ENCODE measurements at regions not wholly inside any gene's neighbourhood (a gene's known extent, or its start where the extent isn't known, plus 50 kb on each side); places are given as distances from the start of the nearest gene placed in this dataset.

- no peak overlapping the region for H3K4me3 Mint-ChIP-seq
- H3K27ac Mint-ChIP-seq: no peak overlapping the region
- TF ChIP-seq EZH2phosphoT487 (IDR thresholded peaks at IDR 0.05) (no peak), EZH2 (IDR thresholded peaks at IDR 0.05) (no peak)
- TF ChIP-seq, protein P1, sequence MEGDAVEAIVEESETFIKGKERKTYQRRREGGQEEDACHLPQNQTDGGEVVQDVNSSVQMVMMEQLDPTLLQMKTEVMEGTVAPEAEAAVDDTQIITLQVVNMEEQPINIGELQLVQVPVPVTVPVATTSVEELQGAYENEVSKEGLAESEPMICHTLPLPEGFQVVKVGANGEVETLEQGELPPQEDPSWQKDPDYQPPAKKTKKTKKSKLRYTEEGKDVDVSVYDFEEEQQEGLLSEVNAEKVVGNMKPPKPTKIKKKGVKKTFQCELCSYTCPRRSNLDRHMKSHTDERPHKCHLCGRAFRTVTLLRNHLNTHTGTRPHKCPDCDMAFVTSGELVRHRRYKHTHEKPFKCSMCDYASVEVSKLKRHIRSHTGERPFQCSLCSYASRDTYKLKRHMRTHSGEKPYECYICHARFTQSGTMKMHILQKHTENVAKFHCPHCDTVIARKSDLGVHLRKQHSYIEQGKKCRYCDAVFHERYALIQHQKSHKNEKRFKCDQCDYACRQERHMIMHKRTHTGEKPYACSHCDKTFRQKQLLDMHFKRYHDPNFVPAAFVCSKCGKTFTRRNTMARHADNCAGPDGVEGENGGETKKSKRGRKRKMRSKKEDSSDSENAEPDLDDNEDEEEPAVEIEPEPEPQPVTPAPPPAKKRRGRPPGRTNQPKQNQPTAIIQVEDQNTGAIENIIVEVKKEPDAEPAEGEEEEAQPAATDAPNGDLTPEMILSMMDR (IDR thresholded peaks at IDR 0.05): no peak
- H3K27me3 Mint-ChIP-seq (ENCODE audit: insufficient read depth, low read depth): peaks cover 3% of the 10 kb centered on the region
- H3K36me3 Mint-ChIP-seq: peaks cover 61% of the 10 kb centered on the region
- H3K79me2 ChIP-seq (ENCODE audit: low read depth): no peaks in the 10 kb centered on the region
- H3K9ac ChIP-seq: no peak overlapping the region
- no peaks in the 10 kb centered on the region for H3K9me3 ChIP-seq (ENCODE audit: low read depth)
- H3K27me3 ChIP-seq: no peaks in the 10 kb centered on the region
- no peaks in the 10 kb centered on the region for H3K9me3 Mint-ChIP-seq
- H2AFZ ChIP-seq (replicated peaks): no peak overlapping the region
- no peak overlapping the region for H3K4me2 ChIP-seq
- no peaks in the 10 kb centered on the region for H3F3A ChIP-seq (ENCODE audit: low read depth)
- peaks cover 14% of the 10 kb centered on the region for H3K4me1 Mint-ChIP-seq
- H3K4me3 ChIP-seq: no peak overlapping the region
- no peaks in the 10 kb centered on the region for H3K4me1 ChIP-seq
- H3K36me3 ChIP-seq: no peaks in the 10 kb centered on the region
- no peak overlapping the region for H3K27ac ChIP-seq
- no peaks in the 10 kb centered on the region for H4K20me1 ChIP-seq (ENCODE audit: low read depth)
- DNase-seq (ENCODE audit: low spot score): no peak
Observed at GRCh38 chr1:232467073-232467760, 162.7 kb downstream of the SIPA1L2 start.

DNA sequence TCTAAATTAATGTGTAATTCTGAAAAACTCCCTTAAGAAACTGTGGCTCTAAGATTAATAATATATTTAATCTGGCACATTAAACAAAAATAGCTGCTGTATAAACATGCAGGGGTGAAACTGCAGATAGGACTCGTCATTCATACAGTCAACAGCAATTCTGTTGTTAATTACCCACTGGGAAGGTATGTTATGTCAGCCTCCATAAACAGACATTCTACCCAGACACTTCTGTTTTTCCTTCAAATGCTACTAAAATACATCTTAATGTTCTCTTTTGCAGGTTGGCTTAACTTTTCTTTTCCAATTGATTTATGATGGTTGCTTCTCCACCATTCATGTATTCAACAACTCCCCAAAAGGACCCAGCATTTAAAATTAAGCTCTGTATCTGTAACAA, 165.6 kb downstream of the SIPA1L2 start:
- Histone ChIP-seq H4K20me1 (ENCODE audit: low read depth) (no peaks in the 10 kb centered on the region), H3K4me2 (no peak overlapping the region), H3F3A (ENCODE audit: low read depth) (no peaks in the 10 kb centered on the region), H3K9me3 (ENCODE audit: low read depth) (no peaks in the 10 kb centered on the region), H3K4me1 (no peaks in the 10 kb centered on the region), H3K36me3 (no peaks in the 10 kb centered on the region), H3K4me3 (no peak overlapping the region), H3K27ac (no peak overlapping the region), H3K79me2 (ENCODE audit: low read depth) (no peaks in the 10 kb centered on the region), H2AFZ (replicated peaks) (no peak overlapping the region), H3K9ac (no peak overlapping the region), H3K27me3 (no peaks in the 10 kb centered on the region)
- DNase-seq (ENCODE audit: low spot score): no peak
- Mint-ChIP-seq H3K27me3 (ENCODE audit: insufficient read depth, low read depth) (peaks cover 3% of the 10 kb centered on the region), H3K4me1 (peaks cover 18% of the 10 kb centered on the region), H3K4me3 (no peak overlapping the region), H3K27ac (no peak overlapping the region), H3K36me3 (peaks cover 55% of the 10 kb centered on the region), H3K9me3 (no peaks in the 10 kb centered on the region)
- TF ChIP-seq EZH2phosphoT487 (IDR thresholded peaks at IDR 0.05): no peak

DNA sequence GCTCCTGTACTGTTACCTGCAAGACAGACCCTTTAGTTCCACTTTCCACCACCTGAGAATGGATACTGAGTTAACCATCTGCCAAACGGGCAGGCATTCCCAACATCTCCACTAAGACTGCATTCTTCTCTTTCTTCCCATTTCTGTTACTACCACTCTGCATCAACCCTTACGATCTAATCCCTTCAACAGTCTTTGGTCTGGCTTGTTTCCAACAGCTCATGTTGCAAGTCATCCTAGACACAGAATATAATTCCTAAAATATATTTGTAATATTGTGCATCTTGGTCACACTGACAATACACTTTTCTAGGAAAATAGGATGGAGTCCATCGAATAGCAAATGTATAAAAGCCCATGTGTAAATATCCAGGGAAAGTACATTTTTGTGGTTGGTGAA, 166.7 kb downstream of the SIPA1L2 start:
- H3K27ac ChIP-seq: no peak overlapping the region
- H3F3A ChIP-seq (ENCODE audit: low read depth): no peaks in the 10 kb centered on the region
- Mint-ChIP-seq H3K27ac (no peak overlapping the region), H3K9me3 (no peaks in the 10 kb centered on the region), H3K4me3 (no peak overlapping the region), H3K27me3 (ENCODE audit: insufficient read depth, low read depth) (peaks cover 3% of the 10 kb centered on the region), H3K4me1 (peaks cover 18% of the 10 kb centered on the region), H3K36me3 (peaks cover 53% of the 10 kb centered on the region)
- H3K9me3 ChIP-seq (ENCODE audit: low read depth): no peaks in the 10 kb centered on the region
- no peaks in the 10 kb centered on the region for H3K36me3 ChIP-seq
- DNase-seq (ENCODE audit: low spot score): no peak
- no peak overlapping the region for H2AFZ ChIP-seq (replicated peaks)
- no peaks in the 10 kb centered on the region for H4K20me1 ChIP-seq (ENCODE audit: low read depth)
- H3K4me2 ChIP-seq: no peak overlapping the region
- no peaks in the 10 kb centered on the region for H3K27me3 ChIP-seq
- no peak overlapping the region for H3K9ac ChIP-seq
- TF ChIP-seq EZH2phosphoT487 (IDR thresholded peaks at IDR 0.05) (no peak), EZH2 (IDR thresholded peaks at IDR 0.05) (no peak)
- TF ChIP-seq, protein P1 (IDR thresholded peaks at IDR 0.05): no peak
- H3K79me2 ChIP-seq (ENCODE audit: low read depth): no peaks in the 10 kb centered on the region
- H3K4me1 ChIP-seq: no peaks in the 10 kb centered on the region
- no peak overlapping the region for H3K4me3 ChIP-seq

DNA sequence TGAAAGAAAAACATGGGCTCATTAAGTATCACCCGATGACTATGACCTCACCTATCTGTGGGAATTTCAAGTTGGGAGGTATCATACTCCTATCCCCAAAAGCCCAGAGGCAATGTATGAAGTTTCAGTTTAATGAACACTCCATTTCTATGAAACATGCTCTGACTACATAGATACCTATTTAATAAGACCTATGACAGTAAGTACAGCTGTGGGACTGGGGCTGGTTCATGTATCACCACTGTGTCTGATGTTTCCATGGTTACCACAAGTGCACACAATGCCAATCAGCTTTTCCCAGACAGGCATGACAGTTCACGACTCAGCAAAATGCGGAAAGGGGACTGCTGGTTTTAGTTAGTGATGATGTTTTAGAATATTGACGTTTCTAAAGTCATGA, 167.7 kb downstream of the SIPA1L2 start:
- Mint-ChIP-seq H3K27ac (no peak overlapping the region), H3K9me3 (no peaks in the 10 kb centered on the region), H3K4me3 (no peak overlapping the region), H3K36me3 (peaks cover 48% of the 10 kb centered on the region), H3K4me1 (peaks cover 26% of the 10 kb centered on the region), H3K27me3 (ENCODE audit: insufficient read depth, low read depth) (peaks cover 3% of the 10 kb centered on the region)
- Histone ChIP-seq H3K79me2 (ENCODE audit: low read depth) (no peaks in the 10 kb centered on the region), H3K4me1 (no peaks in the 10 kb centered on the region), H3K9ac (no peak overlapping the region), H3K9me3 (ENCODE audit: low read depth) (no peaks in the 10 kb centered on the region), H3K4me3 (no peak overlapping the region), H3K27ac (no peak overlapping the region), H3K36me3 (no peaks in the 10 kb centered on the region), H3K27me3 (no peaks in the 10 kb centered on the region), H3F3A (ENCODE audit: low read depth) (no peaks in the 10 kb centered on the region), H3K4me2 (no peak overlapping the region), H2AFZ (replicated peaks) (no peak overlapping the region), H4K20me1 (ENCODE audit: low read depth) (no peaks in the 10 kb centered on the region)
- no peak for TF ChIP-seq EZH2 (IDR thresholded peaks at IDR 0.05)
- TF ChIP-seq EZH2phosphoT487 (IDR thresholded peaks at IDR 0.05): no peak
- TF ChIP-seq, protein P1 (IDR thresholded peaks at IDR 0.05): no peak
- DNase-seq (ENCODE audit: low spot score): no peak
